Ectodermal cell (in vitro differentiated cells): ENCODE measurements at regions not wholly inside any gene's neighbourhood (a gene's known extent, or its start where the extent isn't known, plus 50 kb on each side); places are given as distances from the start of the nearest gene placed in this dataset.
A peak's percentile ranks its signal among the peaks of the same experiment; 100 is the strongest.

Experiments
- H3K27ac ChIP-seq: 2 replicates; pipeline ENCODE4 v1.7.0; 2013; ENCODE audit warnings: mild to moderate bottlenecking, low read depth, low read length; ENCODE audit not compliant: insufficient read depth, poor library complexity, severe bottlenecking
- H3K27me3 ChIP-seq: 2 replicates; pipeline ENCODE4 v1.7.0; 2013; ENCODE audit warnings: mild to moderate bottlenecking, low read length; ENCODE audit not compliant: insufficient read depth, control insufficient read depth, poor library complexity, severe bottlenecking
- H3K36me3 ChIP-seq: one replicate; pipeline ENCODE4 v1.7.0; 2013; ENCODE audit warnings: low read length; ENCODE audit not compliant: control insufficient read depth, insufficient read depth
- H3K4me1 ChIP-seq: one replicate; pipeline ENCODE4 v1.7.0; 2013; ENCODE audit warnings: low read length; ENCODE audit not compliant: control insufficient read depth, insufficient read depth
- H3K4me3 ChIP-seq: 2 replicates; pipeline ENCODE4 v1.7.0; 2013; ENCODE audit warnings: low read depth, low read length, control low read depth; ENCODE audit not compliant: insufficient read depth
- H3K9me3 ChIP-seq: 2 replicates; pipeline ENCODE4 v1.7.0; 2013; ENCODE audit warnings: mild to moderate bottlenecking, low read length, moderate library complexity; ENCODE audit not compliant: control insufficient read depth
- WGBS, 2 experiments: methylation state at CpG; one replicate each; pipeline ENCODE4 v1.1.7; 2013; ENCODE audit warnings: missing lambda C conversion rate in 2 of 2; 5-methylcytosine and 5-hydroxymethylcytosine counted together

DNA sequence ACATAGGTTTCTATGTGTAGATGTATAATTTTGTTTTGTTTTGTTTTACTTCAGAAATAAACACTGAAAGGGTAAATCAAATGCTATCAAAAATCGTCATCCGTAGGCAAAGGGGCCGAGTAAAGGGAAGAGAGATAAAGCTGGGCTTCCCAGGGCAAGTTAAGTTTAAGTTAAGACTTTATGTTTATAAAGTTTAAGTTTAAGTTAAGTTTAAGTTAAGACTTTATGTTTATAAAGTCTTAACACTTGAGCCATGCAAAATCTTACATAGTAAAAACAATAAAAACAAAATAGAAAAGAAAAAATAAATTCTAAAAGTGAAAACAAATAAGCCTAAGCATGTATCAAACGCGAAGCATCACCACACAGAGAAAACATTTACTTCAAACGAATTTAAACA lies 216.1 kb upstream of the SYNDIG1 start:
- Histone ChIP-seq H3K36me3 (no peaks in the 10 kb centered on the region), H3K9me3 (no peaks in the 10 kb centered on the region), H3K4me3 (no peak overlapping the region), H3K4me1 (no peaks in the 10 kb centered on the region), H3K27ac (no peak overlapping the region), H3K27me3 (no peaks in the 10 kb centered on the region)
- 92 to 93% methylated on average over 6 of the region's 6 CpGs for WGBS, 2 experiments

GRCh38 chr20:24245094-24245493 lies 224.3 kb upstream of the SYNDIG1 start:
- Histone ChIP-seq H3K4me1 (no peaks in the 10 kb centered on the region), H3K36me3 (no peaks in the 10 kb centered on the region), H3K4me3 (no peak overlapping the region), H3K9me3 (no peaks in the 10 kb centered on the region), H3K27me3 (no peaks in the 10 kb centered on the region), H3K27ac (no peak overlapping the region)
- WGBS, 2 experiments, result 88 to 89% methylated on average over 2 of the region's 2 CpGs

- no peaks in the 10 kb centered on the region for H3K27me3 ChIP-seq
- no peak overlapping the region for H3K4me3 ChIP-seq
Observed at GRCh38 chr20:24242763-24243162, 226.7 kb upstream of the SYNDIG1 start.

GRCh38 chr20:24241466-24241865 lies 228.0 kb upstream of the SYNDIG1 start:
- no peak overlapping the region for H3K4me3 ChIP-seq
- peaks cover 2% of the 10 kb centered on the region for H3K4me1 ChIP-seq
- 90 to 95% methylated on average over 7 of the region's 7 CpGs for WGBS, 2 experiments
- H3K9me3 ChIP-seq, result no peaks in the 10 kb centered on the region
- H3K36me3 ChIP-seq, result no peaks in the 10 kb centered on the region
- no peaks in the 10 kb centered on the region for H3K27me3 ChIP-seq
- H3K27ac ChIP-seq, result no peak overlapping the region

More at GRCh38 chr20:24242763-24243162, 226.7 kb upstream of the SYNDIG1 start:
- no peak overlapping the region for H3K27ac ChIP-seq
- H3K9me3 ChIP-seq, result no peaks in the 10 kb centered on the region
- 88 to 95% methylated on average over 4 of the region's 4 CpGs for whole genome bisulfite sequencing, 2 experiments
- no peaks in the 10 kb centered on the region for H3K36me3 ChIP-seq
- H3K4me1 ChIP-seq, result no peaks in the 10 kb centered on the region

GRCh38 chr20:24236963-24237362 lies 232.5 kb upstream of the SYNDIG1 start:
- H3K9me3 ChIP-seq, result no peaks in the 10 kb centered on the region
- no peaks in the 10 kb centered on the region for H3K27me3 ChIP-seq
- WGBS, 2 experiments, result 92 to 95% methylated on average over 3 of the region's 3 CpGs
- no peak overlapping the region for H3K4me3 ChIP-seq
- H3K27ac ChIP-seq, result no peak overlapping the region
- peaks cover 11% of the 10 kb centered on the region for H3K4me1 ChIP-seq
- no peaks in the 10 kb centered on the region for H3K36me3 ChIP-seq

- 51 to 61% methylated on average over 7 to 8 of the region's 8 CpGs for WGBS, 2 experiments
- H3K4me1 ChIP-seq, result peaks cover 11% of the 10 kb centered on the region
- H3K36me3 ChIP-seq, result no peaks in the 10 kb centered on the region
- H3K4me3 ChIP-seq, result no peak overlapping the region
- no peaks in the 10 kb centered on the region for H3K27me3 ChIP-seq
- H3K9me3 ChIP-seq, result no peaks in the 10 kb centered on the region
- H3K27ac ChIP-seq, result peak overlapping the region; percentile 26
Observed at GRCh38 chr20:24236201-24236600, 233.2 kb upstream of the SYNDIG1 start.

DNA sequence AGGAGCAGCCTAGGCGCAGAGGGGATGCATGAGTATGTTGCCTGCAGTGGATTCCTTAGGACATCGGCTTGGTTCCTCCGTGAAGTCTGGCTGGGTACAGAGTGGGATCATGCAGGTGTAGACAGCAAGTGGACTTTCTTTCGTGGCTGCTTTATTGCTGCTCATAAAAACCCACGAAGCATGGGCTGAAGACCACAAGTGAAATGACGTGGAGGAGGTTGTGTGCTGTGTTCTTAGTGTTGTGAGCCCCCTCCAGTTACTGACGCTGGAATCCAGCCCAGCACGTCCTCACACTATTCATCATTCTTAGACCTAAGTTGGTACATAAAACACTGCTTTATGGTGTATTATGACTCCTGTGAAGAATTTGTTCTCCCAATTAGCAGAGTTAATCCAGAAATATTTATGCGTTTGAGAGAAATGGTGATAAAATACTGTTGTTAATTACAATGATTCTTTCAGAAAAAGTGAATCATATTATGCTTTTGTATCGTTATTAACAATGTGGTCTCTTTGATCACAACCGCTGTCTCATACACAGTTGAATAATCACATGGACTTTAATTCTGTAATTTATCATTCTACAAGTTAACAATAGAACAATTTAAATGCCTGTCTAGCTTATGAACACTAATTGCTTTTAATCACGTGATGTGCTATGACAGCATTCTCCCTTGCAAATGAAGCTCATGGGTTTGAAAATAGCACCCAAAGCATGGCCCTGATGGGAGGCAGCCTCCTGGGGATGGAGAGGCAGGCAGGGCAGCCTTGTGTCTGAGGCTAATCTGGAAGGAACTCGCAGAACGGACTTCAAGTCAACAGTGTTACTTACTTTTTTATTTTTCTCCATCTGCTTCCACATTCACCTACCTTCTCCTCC lies 233.9 kb upstream of the SYNDIG1 start:
- no peak overlapping the region for H3K27ac ChIP-seq
- no peaks in the 10 kb centered on the region for H3K27me3 ChIP-seq
- H3K36me3 ChIP-seq, result no peaks in the 10 kb centered on the region
- H3K4me1 ChIP-seq, result peaks cover 11% of the 10 kb centered on the region
- 92 to 97% methylated on average over 13 to 14 of the region's 14 CpGs for WGBS, 2 experiments
- no peaks in the 10 kb centered on the region for H3K9me3 ChIP-seq
- no peak overlapping the region for H3K4me3 ChIP-seq

DNA sequence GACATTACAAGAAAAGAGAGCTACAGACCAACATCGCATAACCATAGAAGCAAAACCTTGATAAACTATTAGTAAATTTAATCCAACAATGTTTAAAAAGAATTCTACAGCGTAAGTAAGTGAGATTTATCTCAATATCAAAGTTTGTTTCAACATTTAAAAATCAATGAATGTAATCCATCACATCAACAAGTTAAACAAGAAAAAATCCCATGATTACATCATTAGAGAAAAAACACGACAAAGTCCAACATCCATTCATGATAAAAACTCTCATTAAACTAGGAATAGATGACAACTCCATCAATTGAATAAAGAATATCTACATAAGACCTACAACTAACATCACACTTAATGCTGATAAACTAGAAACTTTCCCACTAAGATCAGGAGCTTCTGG lies 239.0 kb upstream of the GGTLC1 start:
- no peaks in the 10 kb centered on the region for H3K36me3 ChIP-seq
- H3K27me3 ChIP-seq, result no peaks in the 10 kb centered on the region
- 74 to 92% methylated on average over 1 to 3 of the region's 3 CpGs for WGBS, 2 experiments
- no peak overlapping the region for H3K4me3 ChIP-seq
- no peaks in the 10 kb centered on the region for H3K9me3 ChIP-seq
- no peak overlapping the region for H3K27ac ChIP-seq
- H3K4me1 ChIP-seq, result no peaks in the 10 kb centered on the region

GRCh38 chr20:24212494-24212893 lies 223.9 kb upstream of the GGTLC1 start:
- Histone ChIP-seq H3K36me3 (no peaks in the 10 kb centered on the region), H3K27ac (no peak overlapping the region), H3K4me3 (no peak overlapping the region), H3K27me3 (no peaks in the 10 kb centered on the region), H3K9me3 (no peaks in the 10 kb centered on the region), H3K4me1 (peaks cover 10% of the 10 kb centered on the region)
- 76% methylated on average over 10 of the region's 10 CpGs for WGBS, 2 experiments

- H3K27me3 ChIP-seq, result no peaks in the 10 kb centered on the region
- H3K27ac ChIP-seq, result no peak overlapping the region
- H3K4me1 ChIP-seq, result peaks cover 10% of the 10 kb centered on the region
- no peak overlapping the region for H3K4me3 ChIP-seq
- H3K9me3 ChIP-seq, result no peaks in the 10 kb centered on the region
- no peaks in the 10 kb centered on the region for H3K36me3 ChIP-seq
Observed at GRCh38 chr20:24211972-24212371, 223.4 kb upstream of the GGTLC1 start.
